MM.1S (cell line): ENCODE measurements at regions not wholly inside any gene's neighbourhood (a gene's known extent, or its start where the extent isn't known, plus 50 kb on each side); places are given as distances from the start of the nearest gene placed in this dataset.

Experiments
- CTCF ChIP-seq: fragments of 300-600 bp; sonication (generic); IDR thresholded peaks from 2 replicates; pipeline ENCODE4 v1.5.1; 2016; ENCODE audit warnings: antibody characterized with exemption, low read length, mixed read lengths
- EZH2 ChIP-seq: fragments of 300-600 bp; sonication (generic); optimal IDR thresholded peaks from 2 replicates; pipeline ENCODE3; 2017; ENCODE audit warnings: low read depth, mild to moderate bottlenecking, antibody characterized with exemption, low read length, mixed read lengths

GRCh38 chr3:194072691-194073279, 63.2 kb upstream of the HES1 start:
- no peak for TF ChIP-seq CTCF
- no peak for TF ChIP-seq EZH2
